ENCODE measurements at regions not wholly inside any gene's neighbourhood (a gene's known extent, or its start where the extent isn't known, plus 50 kb on each side); places are given as distances from the start of the nearest gene placed in this dataset.
A peak's percentile ranks its signal among the peaks of the same experiment; 100 is the strongest.

DNA sequence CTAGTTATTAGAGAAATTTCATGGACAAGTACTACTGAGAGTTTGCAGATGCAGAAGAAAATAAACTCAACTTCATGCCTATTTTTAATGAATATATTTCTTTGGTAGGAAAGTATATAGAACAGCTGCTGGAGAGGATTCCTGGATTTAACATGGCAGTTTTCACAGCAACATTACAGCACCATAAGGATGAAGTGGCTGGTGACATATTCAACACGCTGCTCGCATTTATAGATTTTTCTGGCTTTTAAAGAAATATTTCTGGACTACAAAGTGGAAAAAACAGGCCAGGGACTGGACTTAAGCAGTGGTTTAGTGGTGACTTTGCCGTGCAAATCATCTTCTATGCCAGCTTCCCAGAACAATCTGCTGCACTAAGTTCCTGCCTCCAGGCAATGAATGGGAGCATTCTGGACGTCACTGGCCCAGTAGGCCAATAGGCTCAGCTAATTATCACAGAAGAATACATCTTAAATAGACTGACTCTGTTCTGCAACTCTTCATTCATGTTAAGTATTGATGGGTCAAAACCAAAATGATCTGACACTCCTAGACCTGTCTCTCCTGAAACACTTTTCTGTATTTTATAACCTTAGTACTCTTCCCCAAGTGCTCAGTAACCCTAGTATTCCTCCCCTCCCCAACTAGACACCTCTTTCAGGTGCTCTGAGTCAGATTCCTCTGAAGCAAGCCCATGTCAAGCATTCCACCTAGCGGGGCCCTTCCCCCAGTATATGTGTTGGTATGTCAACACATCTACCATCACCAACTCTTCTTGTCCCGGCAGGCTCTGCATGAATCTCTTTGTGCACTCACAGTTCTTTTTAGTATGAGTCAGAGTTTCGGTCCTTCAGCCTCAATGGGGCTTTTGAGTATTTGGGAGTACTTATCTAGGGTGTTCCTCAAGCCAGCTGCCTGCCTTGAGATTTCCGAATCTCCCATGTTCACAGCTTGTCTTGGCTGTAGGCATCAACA, 625.5 kb downstream of the CHSY3 start:
- Histone ChIP-seq H3K36me3 (no peaks in the 10 kb centered on the region), H3K27me3 (no peaks in the 10 kb centered on the region), H3K27ac (no peak overlapping the region), H3K4me1 (no peaks in the 10 kb centered on the region), H3K9me3 (no peaks in the 10 kb centered on the region), H3K4me3 (no peak overlapping the region)
- TF ChIP-seq POLR2A (IDR thresholded peaks at IDR 0.05) (no peak), CTCF (IDR thresholded peaks at IDR 0.05) (no peak)
- intact Hi-C loops (cut with DNase I), result no loop called here
- 61% methylated on average over 8 of the region's 8 CpGs for WGBS (ENCODE audit: insufficient coverage, low coverage, low lambda C conversion rate, missing lambda C conversion rate)
- no peak for DNase-seq
- no peak for ATAC-seq

GRCh38 chr5:130529111-130529510, 624.8 kb downstream of the CHSY3 start:
- DNase-seq (peak in 1 of 3 donors; percentile 13), ATAC-seq (peak in 1 of 4 donors; percentile 44)

GRCh38 chr5:130528474-130528873, 624.2 kb downstream of the CHSY3 start:
- H3K27ac ChIP-seq, result no peak overlapping the region
- H3K36me3 ChIP-seq, result no peaks in the 10 kb centered on the region
- no peak for ATAC-seq
- intact Hi-C loops (cut with DNase I), result no loop called here
- DNase-seq, result no peak
- H3K27me3 ChIP-seq, result no peaks in the 10 kb centered on the region
- TF ChIP-seq POLR2A (IDR thresholded peaks at IDR 0.05) (no peak), CTCF (IDR thresholded peaks at IDR 0.05) (no peak)
- H3K4me1 ChIP-seq, result no peaks in the 10 kb centered on the region
- H3K9me3 ChIP-seq, result no peaks in the 10 kb centered on the region
- no peak overlapping the region for H3K4me3 ChIP-seq

More at GRCh38 chr5:130529111-130529510, 624.8 kb downstream of the CHSY3 start:
- no peaks in the 10 kb centered on the region for H3K9me3 ChIP-seq
- intact Hi-C loops (cut with DNase I), result no loop called here
- H3K27ac ChIP-seq, result no peak overlapping the region
- 100% methylated on average over 1 of the region's 1 CpG for WGBS (ENCODE audit: insufficient coverage, low coverage, low lambda C conversion rate, missing lambda C conversion rate)
- H3K4me1 ChIP-seq, result no peaks in the 10 kb centered on the region
- H3K4me3 ChIP-seq, result no peak overlapping the region
- no peaks in the 10 kb centered on the region for H3K27me3 ChIP-seq
- H3K36me3 ChIP-seq, result no peaks in the 10 kb centered on the region
- no peak for TF ChIP-seq CTCF (IDR thresholded peaks at IDR 0.05)
- no peak for TF ChIP-seq POLR2A (IDR thresholded peaks at IDR 0.05)

DNA sequence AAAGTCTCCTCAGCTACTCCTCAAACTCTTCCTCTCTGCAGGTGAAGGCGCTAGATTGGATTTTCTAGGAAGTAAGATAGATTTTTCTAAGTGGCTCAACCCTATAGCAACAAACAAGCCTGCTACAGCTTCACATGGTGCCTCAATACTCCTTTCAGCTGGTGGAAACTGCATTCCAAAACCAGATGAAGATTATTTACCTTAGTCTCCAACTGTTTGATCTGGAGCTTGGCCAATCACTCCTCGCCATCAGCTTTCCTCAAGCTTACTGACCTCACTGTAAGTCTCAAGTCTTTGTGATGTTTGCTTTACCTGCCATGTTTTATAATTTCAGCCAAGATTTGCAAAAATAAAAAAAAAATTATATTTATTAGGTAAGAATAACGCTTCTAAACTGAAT, 622.4 kb downstream of the CHSY3 start:
- TF ChIP-seq CTCF (IDR thresholded peaks at IDR 0.05) (no peak), POLR2A (IDR thresholded peaks at IDR 0.05) (no peak)
- Histone ChIP-seq H3K4me3 (no peak overlapping the region), H3K36me3 (no peaks in the 10 kb centered on the region), H3K9me3 (no peaks in the 10 kb centered on the region), H3K27ac (no peak overlapping the region), H3K27me3 (no peaks in the 10 kb centered on the region), H3K4me1 (no peaks in the 10 kb centered on the region)
- WGBS (ENCODE audit: insufficient coverage, low coverage, low lambda C conversion rate, missing lambda C conversion rate), result 40% methylated on average over 3 of the region's 3 CpGs
- ATAC-seq (no peak), DNase-seq (no peak)
- intact Hi-C loops (cut with DNase I), result no loop called here

Measured in right lobe of liver (tissue), 6 donors.